ENCODE measurements at regions not wholly inside any gene's neighbourhood (a gene's known extent, or its start where the extent isn't known, plus 50 kb on each side); places are given as distances from the start of the nearest gene placed in this dataset.

DNA sequence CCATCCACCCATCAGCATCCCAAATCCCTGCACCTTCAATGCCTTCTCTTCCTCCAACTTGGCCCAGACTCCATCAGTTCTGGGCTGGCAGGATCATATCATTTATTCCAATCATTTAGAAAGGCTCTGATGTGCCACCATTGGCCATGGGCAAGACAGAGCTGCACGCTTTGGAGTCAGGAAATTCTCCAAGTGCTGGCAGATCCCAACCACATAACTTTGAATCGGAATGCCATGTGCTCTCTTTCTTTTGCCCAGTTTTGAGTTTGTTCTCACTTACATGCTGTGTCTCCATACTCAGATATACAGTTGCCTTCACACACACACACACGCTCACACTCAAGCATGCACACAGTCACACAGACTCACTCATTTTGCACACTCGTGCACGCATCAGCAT is 85.7 kb upstream of the GHITM start:
- peaks cover 7% of the 10 kb centered on the region for H3K27me3 Mint-ChIP-seq (ENCODE audit: low read depth, poor library complexity)
- no peak for DNase-seq
- peaks cover 10% of the 10 kb centered on the region for H3K9me3 Mint-ChIP-seq
- H3K4me1 Mint-ChIP-seq = peaks cover 12% of the 10 kb centered on the region
- no peaks in the 10 kb centered on the region for H3K36me3 Mint-ChIP-seq (ENCODE audit: low read depth)
- no peak overlapping the region for H3K4me3 Mint-ChIP-seq
- TF ChIP-seq, protein P1, sequence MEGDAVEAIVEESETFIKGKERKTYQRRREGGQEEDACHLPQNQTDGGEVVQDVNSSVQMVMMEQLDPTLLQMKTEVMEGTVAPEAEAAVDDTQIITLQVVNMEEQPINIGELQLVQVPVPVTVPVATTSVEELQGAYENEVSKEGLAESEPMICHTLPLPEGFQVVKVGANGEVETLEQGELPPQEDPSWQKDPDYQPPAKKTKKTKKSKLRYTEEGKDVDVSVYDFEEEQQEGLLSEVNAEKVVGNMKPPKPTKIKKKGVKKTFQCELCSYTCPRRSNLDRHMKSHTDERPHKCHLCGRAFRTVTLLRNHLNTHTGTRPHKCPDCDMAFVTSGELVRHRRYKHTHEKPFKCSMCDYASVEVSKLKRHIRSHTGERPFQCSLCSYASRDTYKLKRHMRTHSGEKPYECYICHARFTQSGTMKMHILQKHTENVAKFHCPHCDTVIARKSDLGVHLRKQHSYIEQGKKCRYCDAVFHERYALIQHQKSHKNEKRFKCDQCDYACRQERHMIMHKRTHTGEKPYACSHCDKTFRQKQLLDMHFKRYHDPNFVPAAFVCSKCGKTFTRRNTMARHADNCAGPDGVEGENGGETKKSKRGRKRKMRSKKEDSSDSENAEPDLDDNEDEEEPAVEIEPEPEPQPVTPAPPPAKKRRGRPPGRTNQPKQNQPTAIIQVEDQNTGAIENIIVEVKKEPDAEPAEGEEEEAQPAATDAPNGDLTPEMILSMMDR (IDR thresholded peaks at IDR 0.05) = no peak
- no peak overlapping the region for H3K27ac Mint-ChIP-seq

DNA sequence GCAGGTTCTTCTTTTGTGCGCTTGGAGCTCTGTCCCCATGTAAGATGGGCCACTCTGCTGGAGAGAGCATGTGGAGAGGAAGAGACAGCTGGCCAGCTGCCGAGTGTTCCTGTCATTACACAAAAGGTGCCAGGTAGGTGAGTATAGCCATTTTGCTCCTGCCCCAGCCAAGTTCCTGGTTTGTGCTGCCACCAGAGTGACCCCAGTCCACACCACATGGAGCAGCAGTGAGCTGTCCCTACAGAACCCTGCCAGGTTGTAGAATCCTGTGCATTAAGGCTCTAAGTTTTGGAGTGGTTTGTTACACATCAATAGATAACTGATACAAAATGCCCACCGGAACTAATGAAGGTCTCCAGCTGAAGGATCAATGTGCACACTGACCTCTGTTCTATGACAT is 84.6 kb upstream of the GHITM start:
- DNase-seq = no peak
- peaks cover 14% of the 10 kb centered on the region for H3K4me1 Mint-ChIP-seq
- peaks cover 7% of the 10 kb centered on the region for H3K27me3 Mint-ChIP-seq (ENCODE audit: low read depth, poor library complexity)
- peaks cover 5% of the 10 kb centered on the region for H3K9me3 Mint-ChIP-seq
- TF ChIP-seq, protein P1 (IDR thresholded peaks at IDR 0.05) = no peak
- no peak overlapping the region for H3K4me3 Mint-ChIP-seq
- H3K27ac Mint-ChIP-seq = no peak overlapping the region
- no peaks in the 10 kb centered on the region for H3K36me3 Mint-ChIP-seq (ENCODE audit: low read depth)

DNA sequence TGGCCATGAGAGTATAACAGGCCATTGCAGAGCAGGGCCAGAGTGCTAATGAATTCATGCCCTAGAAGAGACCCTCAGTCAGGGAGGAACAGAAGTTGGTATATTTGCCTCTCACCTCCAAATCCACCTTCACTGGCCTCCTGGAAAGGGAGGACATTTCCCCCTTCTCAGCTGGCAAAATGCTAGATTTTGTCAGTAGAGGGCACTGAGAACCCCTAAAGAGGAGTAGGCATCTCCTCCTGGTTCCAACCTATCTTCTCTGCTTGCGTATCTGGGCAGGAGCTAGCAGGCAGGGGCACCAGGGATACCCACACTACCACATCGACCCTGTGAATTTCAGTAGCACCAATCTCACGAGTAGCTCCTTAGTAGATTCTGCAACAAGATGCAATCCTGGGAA is 79.8 kb upstream of the GHITM start:
- TF ChIP-seq, protein P1 (IDR thresholded peaks at IDR 0.05) = no peak
- Mint-ChIP-seq H3K36me3 (ENCODE audit: low read depth) (no peaks in the 10 kb centered on the region), H3K4me3 (no peak overlapping the region), H3K27ac (no peak overlapping the region), H3K27me3 (ENCODE audit: low read depth, poor library complexity) (peaks cover 5% of the 10 kb centered on the region), H3K9me3 (no peaks in the 10 kb centered on the region), H3K4me1 (peaks cover 20% of the 10 kb centered on the region)
- no peak for DNase-seq

DNA sequence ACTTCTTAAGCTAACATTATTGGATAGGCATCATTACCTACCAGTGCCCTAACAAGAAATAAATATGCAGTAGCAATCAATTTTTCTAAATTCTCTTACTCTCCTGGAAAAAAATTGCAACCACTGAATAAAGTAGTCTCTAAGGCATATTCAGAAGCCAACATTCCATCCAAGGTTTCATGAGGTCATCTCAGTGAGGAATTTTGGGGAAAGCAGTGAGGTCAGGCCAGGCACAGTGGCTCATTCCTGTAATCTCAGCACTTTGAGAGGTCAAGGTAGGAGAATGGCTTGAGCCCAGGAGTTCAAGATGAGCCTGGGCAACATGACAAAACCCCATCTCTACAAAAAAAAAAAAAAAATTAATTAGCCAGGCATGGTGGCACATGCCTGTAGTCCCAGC is 75.9 kb upstream of the GHITM start:
- Mint-ChIP-seq H3K4me1 (peaks cover 10% of the 10 kb centered on the region), H3K27me3 (ENCODE audit: low read depth, poor library complexity) (peaks cover 16% of the 10 kb centered on the region), H3K4me3 (no peak overlapping the region), H3K36me3 (ENCODE audit: low read depth) (no peaks in the 10 kb centered on the region), H3K27ac (no peak overlapping the region), H3K9me3 (no peaks in the 10 kb centered on the region)
- no peak for DNase-seq
- TF ChIP-seq, protein P1 (IDR thresholded peaks at IDR 0.05) = no peak

DNA sequence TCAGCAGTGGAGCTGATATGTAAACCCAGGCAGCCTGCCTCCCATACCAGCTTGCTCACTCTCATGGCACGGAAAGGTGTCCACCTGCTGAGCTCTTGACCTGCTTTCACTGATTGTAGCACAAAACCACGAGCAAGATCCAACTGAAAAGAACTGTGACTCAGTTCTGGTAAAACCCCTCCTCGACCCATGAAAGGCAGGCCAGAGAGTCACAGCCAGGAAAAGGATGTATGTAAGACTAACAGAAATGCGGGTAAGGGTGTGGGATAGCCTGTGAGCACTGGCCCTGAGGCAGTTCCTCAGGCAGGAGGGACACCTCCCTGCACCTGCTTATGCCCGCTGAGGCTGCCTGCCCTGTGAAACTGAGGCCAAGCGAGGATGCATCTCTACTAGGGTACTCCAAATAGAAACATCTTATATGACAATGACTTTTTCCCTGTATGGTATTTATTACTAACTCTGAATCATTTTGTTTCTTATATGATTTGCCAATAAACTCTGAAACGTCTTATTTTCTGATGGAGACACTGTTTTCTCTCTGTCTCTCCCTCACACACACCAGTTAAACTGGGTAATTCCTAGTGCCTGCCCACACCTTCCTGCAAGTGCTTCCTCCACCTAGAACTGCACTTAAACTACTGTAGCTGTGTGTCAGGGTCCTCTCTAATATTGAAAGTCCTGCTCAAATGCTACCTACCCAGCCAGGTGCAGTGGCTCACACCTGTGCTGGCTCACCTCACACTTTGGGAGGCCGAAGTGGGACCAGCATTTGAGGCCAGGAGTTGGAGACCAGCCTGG is 73.3 kb upstream of the GHITM start:
- peaks cover 6% of the 10 kb centered on the region for H3K9me3 Mint-ChIP-seq
- H3K27me3 Mint-ChIP-seq (ENCODE audit: low read depth, poor library complexity) = peaks cover 16% of the 10 kb centered on the region
- no peak overlapping the region for H3K4me3 Mint-ChIP-seq
- H3K27ac Mint-ChIP-seq = no peak overlapping the region
- no peaks in the 10 kb centered on the region for H3K36me3 Mint-ChIP-seq (ENCODE audit: low read depth)
- TF ChIP-seq, protein P1 (IDR thresholded peaks at IDR 0.05) = no peak
- no peak for DNase-seq
- peaks cover 7% of the 10 kb centered on the region for H3K4me1 Mint-ChIP-seq

DNA sequence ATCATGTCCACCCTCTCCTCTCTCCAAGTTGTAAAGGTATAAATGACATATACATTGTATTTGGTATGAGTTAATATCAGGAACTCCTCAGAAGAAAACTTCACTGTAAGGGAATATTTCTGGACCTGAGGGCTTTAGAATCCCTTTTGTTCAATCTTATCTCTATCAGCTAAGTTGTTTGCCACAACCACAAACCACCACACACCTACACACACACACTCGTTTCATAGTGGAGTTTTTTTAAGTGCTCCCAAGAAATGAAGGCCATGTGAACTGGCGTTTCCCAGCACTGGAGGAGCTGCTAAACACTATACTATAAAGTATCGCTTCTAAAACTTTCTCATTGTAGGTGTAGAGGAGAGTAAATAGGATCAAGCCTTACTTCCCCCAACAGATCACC is 64.8 kb upstream of the GHITM start:
- no peaks in the 10 kb centered on the region for H3K4me1 Mint-ChIP-seq
- H3K36me3 Mint-ChIP-seq (ENCODE audit: low read depth) = no peaks in the 10 kb centered on the region
- TF ChIP-seq, protein P1 (IDR thresholded peaks at IDR 0.05) = no peak
- H3K9me3 Mint-ChIP-seq = peaks cover 6% of the 10 kb centered on the region
- no peak overlapping the region for H3K27ac Mint-ChIP-seq
- no peaks in the 10 kb centered on the region for H3K27me3 Mint-ChIP-seq (ENCODE audit: low read depth, poor library complexity)
- no peak for DNase-seq
- H3K4me3 Mint-ChIP-seq = no peak overlapping the region
